Right atrium auricular region (tissue), 2 donors: ENCODE measurements at regions not wholly inside any gene's neighbourhood (a gene's known extent, or its start where the extent isn't known, plus 50 kb on each side); places are given as distances from the start of the nearest gene placed in this dataset.

ENCODE experiments used
- DNase-seq: peaks from one replicate; pipeline ENCODE4 v3.0.0-alpha.2; 2019; ENCODE audit warnings: low spot score
- H3K27ac ChIP-seq, 2 donors: fragments of 200-600 bp; sonication (generic); 1 replicate in 1 of 2; 2 replicates in 1 of 2; pipeline ENCODE4 v1.5.1; 2016 to 2019
- H3K27me3 ChIP-seq, 2 donors: fragments of 200-600 bp; sonication (generic); one replicate each; pipeline versions ENCODE4 v1.5.1 to v1.6.0; 2017 to 2019
- H3K36me3 ChIP-seq: fragments of 200-600 bp; sonication (generic); one replicate; pipeline ENCODE4 v1.5.1; 2016
- H3K4me1 ChIP-seq, 2 donors: fragments of 200-600 bp; sonication (generic); one replicate each; pipeline versions ENCODE4 v1.5.1 to v1.6.0; 2017 to 2019
- H3K4me3 ChIP-seq, 2 donors: fragments of 200-600 bp; sonication (generic); 1 replicate in 1 of 2; 2 replicates in 1 of 2; pipeline ENCODE4 v1.5.1; 2017 to 2019; ENCODE audit warnings: mild to moderate bottlenecking in 1 of 2, moderate library complexity in 1 of 2
- H3K9me3 ChIP-seq, 2 donors: fragments of 200-600 bp; sonication (generic); one replicate each; pipeline ENCODE4 v1.5.1; 2019
- CTCF ChIP-seq, 2 donors: fragments of 200-600 bp; sonication (generic); IDR thresholded peaks; one replicate each; pipeline ENCODE4 v1.5.1; 2019; ENCODE audit warnings: antibody characterized with exemption in 2 of 2

DNA sequence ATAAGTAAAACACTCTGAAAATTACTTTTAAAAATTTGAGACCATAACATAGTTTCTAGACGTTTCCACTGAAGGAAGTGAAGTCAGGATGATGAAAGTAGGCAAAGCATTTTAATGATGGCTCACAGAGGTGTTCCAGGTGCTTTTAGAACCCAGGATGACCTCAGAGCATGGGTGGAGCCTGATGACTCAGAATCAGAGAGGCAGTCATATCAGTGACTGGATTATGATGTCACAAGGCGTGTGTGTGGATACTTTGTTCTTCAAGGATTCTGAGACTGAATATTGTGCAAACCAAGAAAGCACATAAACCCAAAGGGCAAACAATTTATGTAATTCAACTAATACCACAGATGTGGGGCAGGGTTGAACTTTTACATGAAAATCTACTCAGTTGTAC is 200.2 kb upstream of the FOXN2 start:
- H3K4me3 ChIP-seq, result no peak overlapping the region
- no peak for TF ChIP-seq CTCF (IDR thresholded peaks at IDR 0.05)
- peak overlapping the region in 1 of 2 donors; percentile 19 for H3K27ac ChIP-seq
- DNase-seq, result no peak
- no peaks in the 10 kb centered on the region for H3K27me3 ChIP-seq
- no peaks in the 10 kb centered on the region for H3K36me3 ChIP-seq
- H3K9me3 ChIP-seq, result no peaks in the 10 kb centered on the region
- H3K4me1 ChIP-seq, result peaks cover 0 to 13% of the 10 kb centered on the region in 2 donors

GRCh38 chr2:48116497-48116896 is 198.0 kb upstream of the FOXN2 start:
- no peak for TF ChIP-seq CTCF (IDR thresholded peaks at IDR 0.05)

DNA sequence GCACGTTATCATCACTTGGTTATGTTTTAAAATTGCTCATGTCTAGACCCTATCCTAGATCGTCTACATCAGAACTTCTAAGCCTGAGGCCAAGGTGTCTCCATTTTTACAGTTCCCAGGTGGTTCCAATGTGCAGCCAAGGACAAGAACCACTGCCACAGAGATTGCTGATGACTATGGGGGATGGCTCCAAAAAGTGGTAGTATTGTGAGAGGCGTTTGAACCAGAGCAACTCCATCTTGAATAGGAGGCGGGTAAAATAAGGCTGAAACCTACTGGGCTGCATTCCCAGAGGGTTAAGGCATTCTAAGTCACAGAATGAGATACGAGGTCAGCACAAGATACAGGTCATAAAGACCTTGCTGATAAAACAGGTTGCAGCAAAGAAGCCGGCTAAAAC is 195.6 kb upstream of the FOXN2 start:
- H3K27me3 ChIP-seq, result no peaks in the 10 kb centered on the region
- DNase-seq, result no peak
- no peaks in the 10 kb centered on the region for H3K4me1 ChIP-seq
- no peaks in the 10 kb centered on the region for H3K36me3 ChIP-seq
- no peak for TF ChIP-seq CTCF (IDR thresholded peaks at IDR 0.05)
- H3K9me3 ChIP-seq, result no peaks in the 10 kb centered on the region
- no peak overlapping the region for H3K4me3 ChIP-seq
- no peak overlapping the region for H3K27ac ChIP-seq

More at GRCh38 chr2:48116497-48116896, 198.0 kb upstream of the FOXN2 start:
- H3K27me3 ChIP-seq, result no peaks in the 10 kb centered on the region
- H3K4me1 ChIP-seq, result peaks cover 0 to 6% of the 10 kb centered on the region in 2 donors
- H3K4me3 ChIP-seq, result no peak overlapping the region
- no peaks in the 10 kb centered on the region for H3K9me3 ChIP-seq
- no peak for DNase-seq
- no peak overlapping the region for H3K27ac ChIP-seq
- H3K36me3 ChIP-seq, result no peaks in the 10 kb centered on the region

DNA sequence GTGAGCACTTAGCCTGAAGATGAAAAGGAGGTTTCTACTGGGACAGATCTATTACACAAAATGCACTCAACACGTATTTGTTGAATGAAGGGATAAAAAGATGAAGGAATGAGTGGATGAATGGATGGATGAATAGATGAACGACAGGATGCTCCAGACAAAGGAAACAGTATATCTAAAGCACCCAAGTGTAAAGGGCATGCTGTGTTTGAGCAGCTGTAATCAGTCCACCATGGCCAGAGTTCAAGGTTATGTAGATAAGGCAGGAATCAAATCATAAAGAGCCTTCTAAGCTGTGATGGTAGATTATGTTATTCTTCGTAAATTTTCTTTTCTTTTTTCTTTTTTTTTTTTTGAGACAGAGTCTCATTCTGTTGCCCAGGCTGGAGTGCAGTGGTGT is 194.4 kb upstream of the FOXN2 start:
- no peaks in the 10 kb centered on the region for H3K36me3 ChIP-seq
- no peak overlapping the region for H3K27ac ChIP-seq
- no peaks in the 10 kb centered on the region for H3K4me1 ChIP-seq
- no peaks in the 10 kb centered on the region for H3K9me3 ChIP-seq
- no peak overlapping the region for H3K4me3 ChIP-seq
- DNase-seq, result no peak
- no peak for TF ChIP-seq CTCF (IDR thresholded peaks at IDR 0.05)
- H3K27me3 ChIP-seq, result no peaks in the 10 kb centered on the region

DNA sequence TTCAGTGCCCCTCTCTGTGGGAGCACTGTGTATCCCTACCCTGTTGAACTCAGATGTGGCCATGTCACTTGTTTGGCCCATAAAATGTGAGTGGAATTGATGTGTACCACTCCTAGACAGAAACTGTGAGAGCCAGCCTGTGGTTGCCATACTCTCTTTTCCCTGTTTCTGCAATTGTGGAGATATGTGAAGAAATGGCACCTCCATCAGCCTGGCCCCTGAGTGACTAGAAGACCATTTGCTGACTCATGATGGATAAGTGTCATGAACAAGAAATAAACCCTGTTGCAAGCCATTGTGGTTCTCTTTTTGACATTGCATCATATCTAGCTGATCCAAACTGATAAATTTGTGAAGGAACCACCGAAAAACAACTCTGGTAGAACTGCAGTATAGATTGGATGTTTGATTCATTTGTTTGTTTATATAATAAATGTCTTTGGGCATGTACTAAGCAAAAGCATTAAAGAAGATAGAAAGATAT is 193.7 kb upstream of the FOXN2 start:
- H3K27ac ChIP-seq, result no peak overlapping the region
- no peak for TF ChIP-seq CTCF (IDR thresholded peaks at IDR 0.05)
- H3K4me3 ChIP-seq, result no peak overlapping the region
- DNase-seq, result no peak
- no peaks in the 10 kb centered on the region for H3K27me3 ChIP-seq
- H3K4me1 ChIP-seq, result no peaks in the 10 kb centered on the region
- H3K9me3 ChIP-seq, result no peaks in the 10 kb centered on the region
- no peaks in the 10 kb centered on the region for H3K36me3 ChIP-seq

- no peaks in the 10 kb centered on the region for H3K9me3 ChIP-seq
- H3K36me3 ChIP-seq, result no peaks in the 10 kb centered on the region
- TF ChIP-seq CTCF (IDR thresholded peaks at IDR 0.05), result no peak
- H3K27me3 ChIP-seq, result no peaks in the 10 kb centered on the region
- no peak for DNase-seq
- H3K4me1 ChIP-seq, result no peaks in the 10 kb centered on the region
- no peak overlapping the region for H3K4me3 ChIP-seq
- H3K27ac ChIP-seq, result no peak overlapping the region
Measured at GRCh38 chr2:48122166-48122565, 192.3 kb upstream of the FOXN2 start.
